HFF-Myc (cell line): ENCODE measurements at regions not wholly inside any gene's neighbourhood (a gene's known extent, or its start where the extent isn't known, plus 50 kb on each side); places are given as distances from the start of the nearest gene placed in this dataset.

Experiments used
- DNase-seq: peaks from one replicate; pipeline ENCODE4 v3.0.0-alpha.2; 2011; ENCODE audit warnings: low read depth; ENCODE audit errors: extremely low read depth
- H3K4me3 ChIP-seq: replicated peaks from 2 replicates; pipeline ENCODE4 v1.5.1; 2011; ENCODE audit warnings: low read depth, mild to moderate bottlenecking, control low read depth, low read length
- CTCF ChIP-seq: IDR thresholded peaks from 2 replicates; pipeline ENCODE4 v1.5.1; 2012; ENCODE audit warnings: mild to moderate bottlenecking, low read depth, low read length, control low read depth; ENCODE audit errors: missing control alignments

- TF ChIP-seq CTCF, result peak; percentile 21
- DNase-seq, result no peak
- no peak overlapping the region for H3K4me3 ChIP-seq
These were observed 56.0 kb upstream of the FAM174A start for GRCh38 chr5:100479079-100479688.

- H3K4me3 ChIP-seq, result no peak overlapping the region
- TF ChIP-seq CTCF, result no peak
- no peak for DNase-seq
These were observed 63.1 kb upstream of the FAM174A start for GRCh38 chr5:100472091-100472490.

GRCh38 chr5:100469767-100470166 lies 65.4 kb upstream of the FAM174A start:
- no peak overlapping the region for H3K4me3 ChIP-seq
- TF ChIP-seq CTCF, result no peak
- no peak for DNase-seq

- no peak for TF ChIP-seq CTCF
- DNase-seq, result no peak
These were observed 70.8 kb upstream of the FAM174A start for GRCh38 chr5:100464418-100464817.

GRCh38 chr5:100456615-100457014 lies 78.6 kb upstream of the FAM174A start:
- TF ChIP-seq CTCF, result no peak
- no peak for DNase-seq
- no peak overlapping the region for H3K4me3 ChIP-seq

More at GRCh38 chr5:100464418-100464817, 70.8 kb upstream of the FAM174A start:
- H3K4me3 ChIP-seq, result no peak overlapping the region

GRCh38 chr5:100452126-100452525 lies 83.0 kb upstream of the FAM174A start:
- no peak for DNase-seq
- TF ChIP-seq CTCF, result no peak

GRCh38 chr5:100448111-100448528 lies 87.1 kb upstream of the FAM174A start:
- no peak for DNase-seq
- H3K4me3 ChIP-seq, result no peak overlapping the region
- no peak for TF ChIP-seq CTCF

More at GRCh38 chr5:100452126-100452525, 83.0 kb upstream of the FAM174A start:
- H3K4me3 ChIP-seq, result no peak overlapping the region
